GM10266 (cell line): ENCODE measurements at regions not wholly inside any gene's neighbourhood (a gene's known extent, or its start where the extent isn't known, plus 50 kb on each side); places are given as distances from the start of the nearest gene placed in this dataset.
"Not testable (repeated sequence)": the region's sequence is repeated elsewhere in the genome, so short reads cannot be mapped to it uniquely, and the experiment has no call there.

Experiments used
- DNase-seq: peaks from one replicate; pipeline ENCODE4 v3.0.0; 2012; ENCODE audit errors: extremely low spot score
- TF ChIP-seq, protein P1 (sequence below): IDR thresholded peaks from 2 replicates; pipeline ENCODE4 v1.5.1; 2012; ENCODE audit warnings: mild to moderate bottlenecking, low read depth; ENCODE audit not compliant: control insufficient read depth, insufficient read depth; ENCODE audit errors: missing control alignments

DNA sequence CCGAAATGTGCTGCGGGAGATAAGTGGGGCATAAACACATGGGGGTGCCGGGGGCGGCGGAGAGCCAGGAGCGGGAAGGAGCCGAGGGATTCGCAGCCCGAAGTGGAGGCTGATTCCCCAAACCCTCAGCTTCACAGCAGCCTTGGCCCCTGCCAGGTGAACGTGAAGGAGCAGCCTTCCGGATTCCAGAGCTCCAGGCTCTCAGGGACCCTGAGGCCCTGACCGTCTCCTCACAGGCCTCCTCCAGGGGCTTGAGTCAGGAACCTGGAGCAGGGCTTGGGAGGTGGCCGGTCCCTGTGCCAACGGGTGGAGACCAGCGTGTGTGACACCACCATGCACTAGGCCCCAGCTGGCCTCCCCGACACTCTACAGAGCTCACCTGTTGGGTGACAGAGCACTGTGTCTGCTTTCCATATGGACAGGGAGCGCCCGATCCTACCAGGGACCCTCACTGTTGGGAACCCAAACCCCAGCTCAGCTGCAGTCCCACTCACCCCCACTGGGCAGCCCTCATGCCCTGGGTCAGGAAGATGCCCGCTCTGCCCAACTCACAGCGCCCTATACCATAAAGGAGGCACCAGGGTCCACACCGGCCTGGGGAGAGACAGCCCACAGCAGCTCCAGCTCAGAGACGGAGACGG lies 117.6 kb upstream of the OTOS start:
- TF ChIP-seq, protein P1, sequence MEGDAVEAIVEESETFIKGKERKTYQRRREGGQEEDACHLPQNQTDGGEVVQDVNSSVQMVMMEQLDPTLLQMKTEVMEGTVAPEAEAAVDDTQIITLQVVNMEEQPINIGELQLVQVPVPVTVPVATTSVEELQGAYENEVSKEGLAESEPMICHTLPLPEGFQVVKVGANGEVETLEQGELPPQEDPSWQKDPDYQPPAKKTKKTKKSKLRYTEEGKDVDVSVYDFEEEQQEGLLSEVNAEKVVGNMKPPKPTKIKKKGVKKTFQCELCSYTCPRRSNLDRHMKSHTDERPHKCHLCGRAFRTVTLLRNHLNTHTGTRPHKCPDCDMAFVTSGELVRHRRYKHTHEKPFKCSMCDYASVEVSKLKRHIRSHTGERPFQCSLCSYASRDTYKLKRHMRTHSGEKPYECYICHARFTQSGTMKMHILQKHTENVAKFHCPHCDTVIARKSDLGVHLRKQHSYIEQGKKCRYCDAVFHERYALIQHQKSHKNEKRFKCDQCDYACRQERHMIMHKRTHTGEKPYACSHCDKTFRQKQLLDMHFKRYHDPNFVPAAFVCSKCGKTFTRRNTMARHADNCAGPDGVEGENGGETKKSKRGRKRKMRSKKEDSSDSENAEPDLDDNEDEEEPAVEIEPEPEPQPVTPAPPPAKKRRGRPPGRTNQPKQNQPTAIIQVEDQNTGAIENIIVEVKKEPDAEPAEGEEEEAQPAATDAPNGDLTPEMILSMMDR, result no peak
- DNase-seq, result no peak

DNA sequence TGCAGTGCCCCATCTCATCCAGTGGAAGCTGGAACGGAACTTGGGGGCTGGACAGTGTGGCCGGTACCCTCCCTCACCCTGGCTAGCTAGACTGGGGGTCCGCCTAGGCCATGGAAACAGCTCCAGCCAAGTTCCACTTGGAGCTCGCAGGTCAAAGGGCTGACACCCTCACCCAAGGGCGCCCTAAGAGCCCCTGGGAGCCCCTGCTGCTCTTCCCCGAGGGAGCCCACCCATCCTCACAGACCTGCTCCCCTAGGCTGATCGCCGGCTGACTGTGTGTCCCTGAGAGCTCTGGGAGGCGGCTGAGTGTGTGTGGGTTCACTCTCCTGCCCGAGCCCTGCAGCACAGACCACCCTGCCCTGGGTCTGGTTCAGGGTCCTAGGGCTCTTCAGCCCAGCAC lies 118.2 kb upstream of the OTOS start:
- no peak for DNase-seq
- TF ChIP-seq, protein P1, result no peak

DNA sequence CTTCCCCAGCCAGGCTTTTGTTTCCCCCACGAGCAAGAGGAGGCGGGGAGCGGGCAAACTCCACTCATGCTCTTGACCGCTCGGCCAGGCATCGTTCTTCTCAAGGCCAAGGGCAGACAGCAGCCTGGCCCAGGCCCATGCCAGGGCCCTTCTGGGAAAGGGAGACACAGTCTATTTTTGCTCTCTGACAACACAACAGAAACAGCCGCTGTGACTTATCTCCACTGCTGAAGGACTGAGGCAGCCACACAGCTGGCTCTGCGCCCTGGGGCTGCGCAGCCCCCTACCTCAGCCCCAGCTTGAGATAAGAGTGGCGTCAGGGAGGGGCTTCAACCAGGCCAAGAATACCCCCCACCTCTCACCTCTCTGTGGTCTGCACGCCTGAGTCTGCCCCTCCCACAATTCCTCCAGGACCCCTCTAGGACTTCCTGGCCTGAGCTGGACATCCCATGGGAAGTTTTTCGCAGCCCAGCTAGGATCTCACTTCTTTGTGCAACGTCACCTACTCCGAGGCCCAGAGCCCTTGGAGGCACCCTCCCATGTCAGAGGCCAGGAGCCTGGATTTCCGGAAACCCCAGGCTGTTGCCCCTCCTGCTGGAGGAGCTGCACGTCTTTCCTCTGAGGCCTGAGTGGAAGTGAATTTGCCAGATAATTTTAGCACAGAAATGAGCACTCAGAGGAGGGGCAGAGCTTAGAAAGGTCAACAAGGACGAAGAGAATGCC lies 118.9 kb upstream of the OTOS start:
- TF ChIP-seq, protein P1, result no peak
- no peak for DNase-seq

DNA sequence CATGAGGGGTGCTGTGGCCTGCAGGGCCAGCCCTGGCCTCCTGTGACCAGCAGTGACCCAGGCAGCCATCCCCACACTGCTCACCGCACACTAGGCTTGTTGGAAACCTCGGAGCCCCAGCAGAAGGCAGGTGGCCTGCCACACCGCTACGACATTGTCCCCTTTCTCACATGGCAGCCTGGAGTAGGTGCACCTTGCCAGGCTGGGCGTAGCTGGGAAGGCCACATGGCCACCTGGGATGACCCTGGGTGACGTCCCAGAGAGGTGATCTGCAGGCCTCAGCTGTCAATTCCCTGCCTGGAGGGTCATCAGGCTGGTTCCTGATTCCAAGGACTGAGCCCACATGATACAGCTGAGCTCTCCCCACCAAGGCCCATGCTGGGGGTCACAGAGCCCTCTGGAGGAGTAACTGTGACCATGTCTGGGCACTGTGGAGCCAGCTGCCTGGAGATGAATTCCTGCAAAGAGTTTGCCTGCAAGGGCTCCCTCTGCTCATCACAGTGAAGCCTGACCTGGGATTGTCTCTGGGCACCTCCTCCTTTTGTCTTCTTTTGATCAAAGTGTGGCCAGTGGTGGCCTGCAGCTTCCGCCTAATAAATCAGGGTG lies 119.6 kb upstream of the OTOS start:
- TF ChIP-seq, protein P1, result no peak
- DNase-seq, result no peak

DNA sequence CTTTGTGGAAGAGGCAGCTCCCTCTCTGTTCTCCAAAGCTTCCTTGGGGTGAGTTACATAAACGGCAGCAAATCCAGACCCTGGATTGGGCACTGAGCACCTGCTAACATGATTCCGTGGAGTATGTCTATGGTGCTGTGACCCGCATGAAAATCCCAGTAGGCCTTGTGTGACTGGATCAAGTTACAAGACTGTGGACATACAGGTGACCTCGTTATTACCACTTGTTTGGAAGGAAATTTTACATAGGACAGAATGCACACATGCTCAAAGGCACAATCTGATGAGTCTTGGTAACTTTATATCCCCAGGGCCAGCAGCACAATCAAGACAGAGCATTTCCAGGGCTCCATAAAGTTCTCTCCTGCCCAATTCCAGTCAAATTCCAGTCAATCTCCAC lies 120.2 kb upstream of the OTOS start:
- no peak for DNase-seq
- TF ChIP-seq, protein P1, result no peak

DNA sequence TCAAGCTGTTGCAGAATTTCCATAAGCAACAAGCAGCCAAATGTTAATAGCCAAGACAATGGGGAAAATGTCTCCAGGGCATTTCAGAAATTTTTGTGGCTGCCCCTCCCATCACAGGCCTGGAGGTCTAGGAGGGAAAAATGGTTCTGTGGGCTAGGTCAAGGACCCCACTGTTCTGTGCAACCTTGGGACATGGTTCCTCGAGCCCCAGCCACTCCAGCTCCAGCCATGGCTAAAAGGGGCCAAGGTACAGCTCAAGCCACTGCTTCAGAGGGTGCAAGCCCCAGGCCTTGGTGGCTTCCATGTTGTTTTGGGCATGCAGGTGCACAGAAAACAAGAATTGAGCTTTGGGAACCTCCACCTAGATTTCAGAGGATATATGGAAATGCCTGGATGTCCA lies 122.1 kb upstream of the OTOS start:
- DNase-seq, result not testable (repeated sequence)

DNA sequence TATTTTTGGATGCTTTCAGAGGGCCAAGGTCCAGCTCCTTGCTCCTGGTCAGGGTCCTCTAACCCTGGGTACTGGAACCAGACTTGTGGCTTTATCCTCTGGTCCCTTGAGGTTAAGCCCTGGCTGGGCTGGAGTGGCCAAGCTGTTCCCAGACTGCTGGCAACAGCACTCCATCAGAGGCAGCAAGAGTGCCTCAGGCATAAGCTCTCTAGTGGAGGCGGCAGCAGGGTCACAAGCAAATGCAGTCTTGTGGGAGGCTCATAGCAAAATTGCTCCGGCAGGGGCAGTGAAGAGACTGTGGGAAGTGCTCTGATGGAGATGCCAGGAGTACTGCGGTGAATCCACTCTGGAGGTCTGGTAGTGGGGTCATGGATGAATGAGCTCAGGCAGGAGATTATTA lies 128.9 kb upstream of the OTOS start:
- TF ChIP-seq, protein P1, result no peak
- DNase-seq, result no peak

DNA sequence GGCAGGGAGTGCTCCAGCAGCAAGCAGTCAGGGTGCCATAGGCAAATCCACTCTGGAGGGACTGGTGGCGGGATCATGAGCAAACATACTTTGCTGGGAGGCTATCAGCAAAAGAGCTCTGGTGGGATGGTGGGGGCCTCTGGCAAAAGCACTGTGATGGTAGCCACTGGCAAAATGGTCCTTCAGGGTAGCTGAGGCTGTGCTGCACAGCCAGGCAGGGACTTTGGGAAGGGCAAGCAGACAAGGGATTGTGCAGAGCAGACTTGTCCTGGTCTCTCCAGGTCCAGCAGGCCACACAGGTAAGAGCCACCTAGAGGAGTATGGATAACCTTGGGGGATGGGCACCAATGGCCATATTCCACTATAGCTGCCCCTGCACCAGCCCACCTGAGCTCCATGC lies 129.4 kb upstream of the OTOS start:
- DNase-seq, result no peak

More for the DNA sequence above, 129.4 kb upstream of the OTOS start:
- TF ChIP-seq, protein P1, result no peak
